NCI-H1417 treated with DMSO at 0.1 percent for 48 hours (cell line): ENCODE measurements at regions not wholly inside any gene's neighbourhood (a gene's known extent, or its start where the extent isn't known, plus 50 kb on each side); places are given as distances from the start of the nearest gene placed in this dataset.

Experiments
- DNase-seq: peaks from one replicate; lab custom pipeline; 2025; lab: John Stamatoyannopoulos, UW

DNA sequence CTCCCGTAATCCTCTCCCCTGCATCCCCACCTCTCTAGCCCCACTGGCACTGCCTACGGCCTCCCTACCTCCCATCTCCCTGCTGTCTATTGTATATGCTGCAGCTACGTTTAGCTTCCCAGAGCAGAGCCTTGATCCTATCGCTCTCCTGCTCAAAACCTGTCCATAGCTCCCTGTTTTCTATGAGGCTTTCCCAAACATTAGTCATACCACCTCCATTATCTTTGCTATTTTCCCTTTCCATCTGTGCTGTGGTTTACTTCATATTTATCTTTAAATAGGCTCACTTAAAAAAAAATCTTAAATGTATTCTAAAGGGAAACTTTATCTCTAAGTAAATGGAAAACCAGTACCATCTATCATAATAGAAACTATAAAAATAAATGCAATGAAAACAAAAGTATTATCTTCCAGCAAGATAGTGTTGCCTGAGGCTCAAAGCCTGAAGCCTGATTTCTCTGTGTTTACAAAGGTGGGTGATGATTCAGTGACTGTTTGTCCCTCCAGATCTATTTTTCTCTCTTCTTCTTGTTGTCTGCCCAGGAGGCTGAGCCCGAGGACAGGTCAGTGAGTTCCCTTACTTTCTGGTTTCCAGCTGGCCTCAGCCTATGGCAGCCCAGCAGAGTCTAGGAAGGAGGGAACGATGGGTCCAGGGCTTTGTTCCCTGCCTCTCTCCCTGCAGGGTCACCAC lies 397.1 kb upstream of the CFAP20DC start:
- DNase-seq: no peak

DNA sequence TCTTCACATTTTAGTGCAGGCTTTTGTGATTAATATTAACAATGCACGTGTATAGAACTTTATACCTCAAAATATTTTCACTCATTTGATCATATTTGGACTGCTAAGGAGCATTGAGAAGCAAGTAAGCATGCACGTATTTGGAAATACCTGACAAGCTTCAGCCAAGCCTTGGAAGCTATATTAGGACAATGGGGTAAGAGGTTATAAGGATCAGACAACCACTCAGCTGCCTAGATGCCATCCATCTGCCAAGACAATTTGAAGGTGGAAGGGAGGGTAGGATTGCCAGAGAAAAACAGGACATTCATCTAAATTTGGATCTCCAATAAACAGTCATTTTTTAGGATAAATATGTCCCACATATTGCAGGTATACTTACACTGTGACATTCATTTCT lies 394.9 kb upstream of the CFAP20DC start:
- no peak for DNase-seq

GRCh38 chr3:59444294-59444671 lies 394.5 kb upstream of the CFAP20DC start:
- DNase-seq: no peak

- DNase-seq: no peak
Observed at GRCh38 chr3:59443618-59444293, 393.9 kb upstream of the CFAP20DC start.

- DNase-seq: no peak
Observed at GRCh38 chr3:59442046-59442445, 392.2 kb upstream of the CFAP20DC start.

GRCh38 chr3:59440285-59441028 lies 390.6 kb upstream of the CFAP20DC start:
- no peak for DNase-seq

DNA sequence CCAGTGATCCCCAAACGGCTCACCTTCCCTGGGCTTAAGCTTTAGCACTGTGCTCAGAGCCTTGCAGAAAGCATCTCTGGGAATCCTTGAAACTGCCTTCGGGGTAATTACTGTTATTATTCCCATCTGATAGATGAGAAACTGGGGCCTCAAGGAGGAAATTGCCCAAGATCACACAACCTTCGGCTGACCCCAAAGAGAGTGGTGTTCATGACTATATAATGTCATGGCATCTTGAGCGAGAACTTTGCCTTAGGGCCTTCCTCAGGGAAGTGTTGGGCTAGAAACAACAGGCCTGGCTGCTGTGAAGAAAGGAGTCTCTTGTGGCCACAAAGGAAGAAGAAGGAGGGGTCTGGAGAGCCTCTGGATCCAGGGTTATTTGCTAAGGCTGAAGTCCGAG lies 388.7 kb upstream of the CFAP20DC start:
- no peak for DNase-seq

DNA sequence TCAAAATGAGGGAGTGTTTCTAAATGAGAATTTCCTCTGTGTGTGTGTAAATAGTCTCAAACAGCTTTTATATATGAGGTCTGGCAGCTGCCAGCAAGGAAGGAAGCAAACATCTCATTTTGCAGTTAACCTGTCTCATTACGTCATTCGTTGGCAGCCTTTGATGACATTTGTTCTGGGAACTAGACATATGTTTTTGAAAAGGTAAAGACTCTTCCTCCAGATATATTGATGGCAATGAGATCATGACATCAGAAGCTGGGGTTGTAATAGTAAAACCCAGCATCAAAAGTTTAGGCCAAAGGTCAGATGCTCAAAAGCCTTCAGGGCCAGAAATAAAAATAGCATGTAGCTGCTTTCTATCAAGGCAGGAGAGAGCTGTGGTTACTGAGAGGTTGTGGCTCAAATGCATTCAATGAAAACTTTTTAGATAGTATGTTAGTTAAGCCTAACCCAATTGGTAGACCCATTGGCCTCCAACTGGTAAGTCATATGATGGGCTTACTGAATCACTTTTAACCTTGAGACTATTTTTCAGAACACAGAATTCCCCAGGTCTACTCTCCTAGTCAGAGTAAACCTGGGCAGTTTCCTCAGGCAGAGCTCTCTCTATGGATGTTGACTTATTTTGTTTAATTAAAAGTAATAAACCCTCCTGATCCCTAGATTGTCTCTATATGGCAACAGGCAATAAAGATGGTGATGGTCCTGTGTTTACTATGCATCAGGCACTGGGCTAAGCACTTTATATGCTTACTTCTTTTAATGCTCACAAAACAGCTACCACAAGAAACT lies 386.5 kb upstream of the CFAP20DC start:
- no peak for DNase-seq

- DNase-seq: no peak
Observed at GRCh38 chr3:59433546-59433945, 383.7 kb upstream of the CFAP20DC start.

DNA sequence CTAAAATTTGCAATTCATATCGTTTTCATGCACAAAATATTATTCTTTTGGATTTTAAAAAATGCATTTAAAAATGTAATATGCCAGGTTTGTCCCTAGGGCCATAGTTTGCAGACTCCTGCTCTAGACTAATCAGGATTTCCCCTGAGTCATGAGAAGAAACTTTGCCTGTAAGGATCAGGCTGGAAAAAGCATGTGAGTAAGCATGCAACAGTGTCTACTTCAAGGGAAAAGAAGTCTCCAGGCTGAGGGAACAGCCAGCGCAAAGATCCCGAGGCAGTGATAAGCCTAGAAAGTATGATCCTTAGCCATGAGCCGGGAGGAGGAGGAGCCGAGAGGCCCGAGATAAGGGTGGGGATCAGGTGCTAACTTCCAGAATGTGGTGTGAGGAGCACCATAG lies 382.8 kb upstream of the CFAP20DC start:
- DNase-seq: no peak

GRCh38 chr3:59430341-59430740 lies 380.5 kb upstream of the CFAP20DC start:
- no peak for DNase-seq

DNA sequence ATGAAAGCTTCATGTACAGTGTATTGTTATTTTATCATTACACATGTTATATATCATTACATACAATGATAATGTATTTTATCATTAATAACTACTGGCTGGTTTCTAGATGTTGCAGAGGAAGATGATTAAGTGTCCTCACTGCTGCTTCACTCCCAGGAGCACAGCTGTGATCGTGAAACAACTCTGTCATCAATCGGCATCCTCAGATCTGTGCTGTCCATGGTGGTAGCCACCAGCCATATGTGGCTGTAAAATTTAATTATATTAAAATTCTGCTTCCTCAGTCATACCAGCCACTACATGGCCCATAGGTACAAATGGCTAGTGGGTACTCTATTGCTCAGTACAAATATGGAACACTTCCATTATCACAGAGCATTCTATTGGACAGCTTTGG lies 379.4 kb upstream of the CFAP20DC start:
- DNase-seq: no peak

GRCh38 chr3:59426821-59427565 lies 377.2 kb upstream of the CFAP20DC start:
- DNase-seq: no peak

DNA sequence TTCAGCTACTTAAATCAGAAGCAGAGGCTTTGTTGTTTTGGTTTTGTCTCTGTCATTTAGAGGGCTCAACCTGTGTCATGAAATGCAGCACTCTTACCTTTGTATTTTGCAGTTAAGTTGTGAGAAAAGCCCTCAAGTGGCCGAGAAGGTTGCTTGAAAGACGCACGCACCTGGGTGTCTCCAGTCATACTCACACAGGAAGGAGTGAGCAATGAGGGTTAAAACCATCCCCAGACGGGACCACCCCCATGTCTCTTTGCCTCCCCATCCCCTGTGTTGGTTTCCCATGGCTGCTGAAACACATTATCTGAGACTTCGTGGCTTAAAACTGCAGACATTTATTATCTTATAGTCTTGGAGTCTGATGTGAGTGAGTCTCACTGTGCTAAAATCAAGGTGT lies 376.1 kb upstream of the CFAP20DC start:
- DNase-seq: no peak

- DNase-seq: no peak
Observed at GRCh38 chr3:59425371-59425770, 375.5 kb upstream of the CFAP20DC start.

GRCh38 chr3:59424268-59425010 lies 374.6 kb upstream of the CFAP20DC start:
- DNase-seq: no peak

- no peak for DNase-seq
Observed at GRCh38 chr3:59423707-59424106, 373.9 kb upstream of the CFAP20DC start.

DNA sequence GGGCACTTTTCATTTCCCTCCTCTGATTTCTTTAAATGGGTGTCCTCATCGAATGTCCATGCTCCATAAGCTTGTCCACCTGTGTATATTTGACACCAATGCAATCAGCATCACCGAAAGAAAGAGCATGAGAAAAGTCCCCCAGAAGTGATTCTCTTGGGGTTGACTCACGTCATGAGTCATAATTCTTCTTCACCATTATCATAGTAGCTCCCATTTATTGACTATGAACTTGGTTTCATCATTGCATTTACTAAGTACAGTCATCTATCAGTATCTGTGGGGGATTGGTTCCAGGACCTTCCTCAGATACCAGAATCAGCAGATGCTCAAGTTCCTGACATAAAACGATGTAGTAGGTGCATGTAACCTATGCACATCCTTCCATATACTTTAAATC lies 372.5 kb upstream of the CFAP20DC start:
- DNase-seq: no peak

DNA sequence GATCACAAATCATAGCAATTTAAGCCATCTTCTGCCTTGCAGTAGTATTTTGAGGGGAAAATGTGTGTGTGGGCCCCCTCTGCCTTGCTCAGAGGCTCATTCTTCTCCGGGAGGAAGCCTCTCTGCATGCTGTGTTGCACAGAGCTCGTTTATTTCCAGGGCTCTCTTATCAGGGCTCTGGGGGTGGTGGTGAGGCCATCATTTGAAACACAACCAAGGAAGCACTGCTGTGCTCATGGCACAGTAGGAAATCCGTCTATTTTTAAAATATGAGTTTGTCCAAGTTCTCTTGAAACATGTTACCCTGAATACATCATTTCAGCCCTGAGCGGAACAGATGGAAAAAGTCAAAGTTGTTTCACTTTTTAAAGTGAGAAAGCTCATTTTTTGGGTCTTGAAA lies 369.0 kb upstream of the CFAP20DC start:
- DNase-seq: no peak

- DNase-seq: no peak
Observed at GRCh38 chr3:59412516-59412915, 362.7 kb upstream of the CFAP20DC start.

DNA sequence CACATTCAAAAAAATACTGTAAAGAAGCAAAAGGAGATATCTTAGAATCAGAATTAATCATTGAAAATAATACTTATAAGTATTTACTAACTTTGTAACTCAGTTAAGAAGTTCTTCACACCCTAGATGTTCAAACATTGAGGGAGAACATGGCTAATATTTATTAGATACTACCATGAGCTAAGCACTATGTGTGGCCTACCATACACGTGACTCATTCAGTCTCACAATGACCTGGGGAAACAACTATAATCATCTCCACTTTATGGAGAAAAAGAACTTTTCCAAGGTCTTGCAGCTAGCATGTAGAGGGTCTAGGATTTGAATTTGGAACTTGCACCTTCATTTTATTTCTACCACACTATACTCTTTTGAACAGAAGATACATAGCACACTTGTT lies 361.9 kb upstream of the CFAP20DC start:
- no peak for DNase-seq
